GM18870 (cell line): ENCODE measurements at regions not wholly inside any gene's neighbourhood (a gene's known extent, or its start where the extent isn't known, plus 50 kb on each side); places are given as distances from the start of the nearest gene placed in this dataset.

Source experiments
- ATAC-seq: cut with Tn5 transposase; IDR thresholded peaks from one replicate; pipeline ENCODE4 v1.9.1; 2021; ENCODE audit warnings: moderate library complexity; ENCODE audit not compliant: unreplicated experiment

- no peak for ATAC-seq
Observed at GRCh38 chr6:6376845-6377244, 56.4 kb upstream of the F13A1 start.

GRCh38 chr6:6377621-6378020 lies 57.2 kb upstream of the F13A1 start:
- no peak for ATAC-seq

- no peak for ATAC-seq
Observed at GRCh38 chr6:6379573-6379972, 59.1 kb upstream of the F13A1 start.

- no peak for ATAC-seq
Observed at GRCh38 chr6:6384520-6384919, 64.1 kb upstream of the F13A1 start.

GRCh38 chr6:6386010-6386409 lies 65.5 kb upstream of the F13A1 start:
- ATAC-seq = no peak

- peak; percentile 47 for ATAC-seq
Observed at GRCh38 chr6:6390849-6391602, 70.6 kb upstream of the F13A1 start.

- ATAC-seq = peak; percentile 70
Observed at GRCh38 chr6:6392214-6393068, 72.0 kb upstream of the F13A1 start.

- ATAC-seq = peak; percentile 5
Observed at GRCh38 chr6:6393069-6393529, 72.6 kb upstream of the F13A1 start.

GRCh38 chr6:6395581-6396197 lies 75.2 kb upstream of the F13A1 start:
- no peak for ATAC-seq

- ATAC-seq = no peak
Observed at GRCh38 chr6:6397842-6398241, 77.4 kb upstream of the F13A1 start.

GRCh38 chr6:6399568-6399967 lies 79.1 kb upstream of the F13A1 start:
- ATAC-seq = no peak

GRCh38 chr6:6401401-6401800 lies 80.9 kb upstream of the F13A1 start:
- ATAC-seq = no peak

GRCh38 chr6:6402006-6402405 lies 81.5 kb upstream of the F13A1 start:
- ATAC-seq = no peak

GRCh38 chr6:6402591-6402990 lies 82.1 kb upstream of the F13A1 start:
- ATAC-seq = no peak

GRCh38 chr6:6405031-6405430 lies 84.6 kb upstream of the F13A1 start:
- ATAC-seq = no peak

- no peak for ATAC-seq
Observed at GRCh38 chr6:6405997-6406714, 85.7 kb upstream of the F13A1 start.

GRCh38 chr6:6406715-6407070 lies 86.2 kb upstream of the F13A1 start:
- ATAC-seq = no peak

- ATAC-seq = peak; percentile 98
Observed at GRCh38 chr6:6407071-6407741, 86.7 kb upstream of the F13A1 start.

GRCh38 chr6:6409397-6410030 lies 89.1 kb upstream of the F13A1 start:
- ATAC-seq = no peak

- ATAC-seq = no peak
Observed at GRCh38 chr6:6411115-6411514, 90.7 kb upstream of the F13A1 start.
